ENCODE measurements at regions not wholly inside any gene's neighbourhood (a gene's known extent, or its start where the extent isn't known, plus 50 kb on each side); places are given as distances from the start of the nearest gene placed in this dataset.
A peak's percentile ranks its signal among the peaks of the same experiment; 100 is the strongest.
"Not testable (repeated sequence)": the region's sequence is repeated elsewhere in the genome, so short reads cannot be mapped to it uniquely, and the experiment has no call there.

DNA sequence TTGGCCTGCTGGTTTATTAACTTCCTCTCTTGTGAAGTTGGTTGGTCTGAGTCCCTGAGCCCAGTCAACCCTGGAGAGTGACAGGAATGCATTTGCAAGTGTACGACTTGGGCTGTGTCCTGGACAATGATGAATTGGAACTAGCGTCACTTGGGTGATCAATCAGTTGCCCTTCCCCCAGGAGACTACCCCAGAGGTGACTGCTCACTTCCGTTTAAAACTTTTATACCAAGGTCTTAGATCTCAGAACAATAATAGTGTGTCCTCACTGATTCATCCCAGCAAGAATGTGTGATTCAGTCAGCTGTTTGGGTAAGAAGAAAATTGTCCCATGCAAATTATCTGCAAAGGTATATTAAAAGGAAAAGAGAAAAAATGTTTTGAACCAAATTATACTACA, 102.9 kb upstream of the ARMC3 start:
- no peak for DNase-seq (ENCODE audit: low spot score)

GRCh38 chr10:22824520-22824919, 103.3 kb upstream of the ARMC3 start:
- no peak for DNase-seq (ENCODE audit: low spot score)

GRCh38 chr10:22823109-22823508, 104.7 kb upstream of the ARMC3 start:
- DNase-seq (ENCODE audit: low spot score): no peak

DNA sequence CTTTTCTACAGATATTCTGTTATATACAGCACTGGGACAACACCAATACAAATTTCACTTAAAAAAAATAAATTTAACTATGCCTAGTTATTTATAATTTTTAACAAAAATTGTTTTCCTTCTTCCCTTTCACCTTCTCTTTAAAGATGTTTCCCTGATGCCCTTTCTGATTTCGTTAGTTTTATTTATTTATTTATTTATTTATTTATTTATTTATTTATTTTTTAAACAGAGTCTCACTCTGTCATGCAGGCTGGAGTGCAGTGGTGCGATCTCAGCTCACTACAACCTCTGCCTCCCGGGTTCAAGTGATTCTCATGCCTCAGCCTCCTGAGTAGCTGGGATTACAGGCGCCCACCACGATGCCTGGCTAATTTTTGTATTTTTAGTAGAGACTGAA, 105.9 kb upstream of the ARMC3 start:
- DNase-seq (ENCODE audit: low spot score): not testable (repeated sequence)

DNA sequence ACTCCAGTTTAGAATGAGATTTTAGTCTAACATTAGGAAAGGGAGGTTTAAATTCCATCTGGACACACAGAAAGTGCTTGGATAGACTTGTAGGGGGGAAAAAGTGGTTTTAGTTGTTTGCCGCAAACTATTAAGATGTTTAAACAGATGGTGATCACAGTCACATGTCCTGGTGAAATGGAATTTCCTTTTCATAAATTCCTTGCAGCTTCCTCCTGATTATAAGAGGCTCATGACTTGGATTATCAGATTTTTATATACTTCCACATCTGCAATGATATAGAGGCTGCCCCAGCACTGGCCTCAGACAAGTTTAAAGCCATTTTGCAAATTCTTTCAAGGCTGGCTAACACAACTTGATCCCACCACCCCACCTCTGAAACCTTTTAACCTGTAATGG, 106.4 kb upstream of the ARMC3 start:
- no peak for DNase-seq (ENCODE audit: low spot score)

DNA sequence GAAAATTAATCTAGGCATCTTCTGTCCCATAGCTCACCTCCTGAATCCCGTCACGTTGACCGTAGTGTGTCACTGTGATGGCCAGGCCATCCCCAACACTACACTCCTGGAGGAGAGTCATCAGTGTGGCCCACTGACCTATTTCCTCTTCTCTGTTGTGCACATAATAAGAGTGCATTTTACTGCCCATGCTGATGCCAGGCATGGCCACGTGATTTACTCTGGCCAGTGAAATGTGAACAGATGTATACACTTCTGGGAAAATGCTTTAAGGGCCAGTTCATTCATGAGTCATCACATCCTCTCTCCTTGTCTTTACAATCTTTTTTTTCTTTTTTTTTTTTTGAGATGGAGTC, 101.9 kb upstream of the PIP4K2A start:
- no peak for DNase-seq (ENCODE audit: low spot score)

DNA sequence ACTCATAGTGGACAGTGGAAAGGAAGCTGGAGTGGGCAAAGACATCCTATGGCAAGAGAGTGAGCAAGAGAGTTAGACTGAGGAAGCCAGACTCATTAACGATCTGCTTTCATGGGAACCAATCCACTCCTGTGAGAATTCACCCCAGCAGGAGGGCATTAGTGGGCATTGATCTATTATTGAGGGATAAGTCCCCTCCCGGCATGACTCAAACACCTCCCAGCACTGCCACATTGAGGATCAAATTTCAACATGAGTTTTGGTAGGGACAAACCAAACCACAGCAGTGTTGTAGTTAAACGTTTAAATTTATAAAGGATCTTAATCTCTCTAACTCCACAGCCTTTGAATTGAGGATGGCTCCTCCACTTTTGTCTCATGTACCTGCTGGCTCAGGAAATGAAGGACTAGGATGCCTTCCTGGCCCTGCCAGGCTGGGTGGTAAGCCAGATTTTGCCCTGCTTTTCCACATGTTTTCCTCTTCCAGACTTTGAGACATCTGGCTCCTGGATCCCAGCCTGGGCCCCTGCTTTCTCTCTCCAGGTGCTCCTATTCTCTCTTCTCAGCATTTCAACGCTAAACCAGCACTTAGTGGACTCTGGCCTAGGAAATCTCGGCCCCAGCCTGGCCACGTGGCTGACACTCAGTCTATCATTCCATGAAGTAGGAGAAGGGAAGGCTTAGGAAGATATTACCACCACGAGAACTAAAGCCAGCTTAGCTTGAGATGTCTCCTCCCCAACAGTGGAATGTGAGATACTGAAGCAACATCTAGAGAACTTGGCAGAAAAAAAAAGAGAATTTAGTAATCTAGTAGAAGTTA, 96.5 kb upstream of the PIP4K2A start:
- DNase-seq (ENCODE audit: low spot score): no peak

- DNase-seq (ENCODE audit: low spot score): no peak
Measured at GRCh38 chr10:22807238-22807637, 92.9 kb upstream of the PIP4K2A start.

DNA sequence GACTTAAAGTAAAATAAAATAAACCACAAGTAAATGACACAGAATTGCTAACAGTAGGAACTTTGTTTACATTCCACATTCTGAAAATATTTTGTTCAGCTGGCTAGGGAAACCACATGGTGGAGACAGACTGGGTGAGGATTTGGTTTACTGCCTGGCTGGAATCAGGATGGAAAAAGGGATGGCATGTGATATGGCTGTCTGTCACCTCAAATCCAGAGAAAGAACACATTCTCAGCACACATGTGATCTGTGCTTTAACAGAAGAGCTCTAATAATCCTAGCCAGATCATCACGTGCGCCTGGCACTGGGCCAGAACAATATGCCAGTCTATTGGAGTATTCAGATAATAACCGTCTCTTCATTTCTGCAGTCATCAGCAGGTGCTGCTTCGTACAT, 90.9 kb upstream of the PIP4K2A start:
- no peak for DNase-seq (ENCODE audit: low spot score)

DNA sequence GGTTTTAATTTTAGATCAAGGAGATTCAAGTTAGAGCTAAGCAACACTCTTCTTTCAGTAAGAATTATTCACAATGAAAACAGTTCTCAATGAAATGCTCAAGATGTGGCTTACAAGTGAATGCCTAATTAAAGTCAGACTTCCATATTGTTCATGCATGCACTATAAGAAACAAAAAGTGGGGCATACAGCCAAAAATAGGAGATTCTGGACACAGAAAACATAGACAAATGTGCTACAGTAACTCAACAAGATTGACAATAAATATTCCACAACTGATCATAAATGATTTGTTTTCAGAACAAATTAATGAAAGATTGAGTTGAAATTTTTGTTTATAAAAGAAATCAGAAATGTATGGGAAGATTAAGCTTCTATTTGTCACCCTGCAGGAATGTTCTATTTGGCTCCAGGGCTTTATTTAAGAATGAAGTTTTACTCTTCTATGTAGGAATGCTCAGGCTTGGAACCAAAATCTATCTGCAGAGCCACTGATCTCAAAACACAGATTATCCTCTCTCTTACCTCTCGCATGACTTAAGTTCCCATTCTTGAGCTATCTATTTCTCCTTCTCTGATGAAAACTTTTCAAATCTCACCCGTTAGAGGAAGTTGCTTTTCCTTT, 89.0 kb upstream of the PIP4K2A start:
- DNase-seq (ENCODE audit: low spot score): no peak

- DNase-seq (ENCODE audit: low spot score): no peak
Measured at GRCh38 chr10:22801785-22802184, 87.4 kb upstream of the PIP4K2A start.

GRCh38 chr10:22797796-22798195, 83.4 kb upstream of the PIP4K2A start:
- DNase-seq (ENCODE audit: low spot score): not testable (repeated sequence)

GRCh38 chr10:22795546-22795945, 81.2 kb upstream of the PIP4K2A start:
- no peak for DNase-seq (ENCODE audit: low spot score)

DNA sequence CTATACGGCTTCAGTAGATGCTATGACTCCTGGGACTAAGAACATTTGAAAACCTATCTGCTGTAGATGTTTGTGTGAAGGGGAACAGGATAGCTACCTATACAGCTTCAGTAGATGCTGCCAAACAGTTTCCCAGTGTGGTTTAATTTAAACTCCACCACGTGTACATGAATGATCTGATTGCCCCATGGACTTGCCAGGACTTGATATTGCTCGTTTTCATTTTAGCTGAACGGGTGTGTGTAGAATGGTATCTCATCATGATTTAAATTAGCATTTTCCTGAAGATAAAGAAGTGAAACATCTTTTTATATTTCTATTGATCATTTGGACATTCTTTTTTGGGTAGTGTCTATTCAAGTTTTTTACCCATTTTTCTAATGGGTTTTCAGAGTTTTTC, 77.8 kb upstream of the PIP4K2A start:
- no peak for DNase-seq (ENCODE audit: low spot score)

GRCh38 chr10:22791665-22792064, 77.3 kb upstream of the PIP4K2A start:
- DNase-seq (ENCODE audit: low spot score): no peak

- no peak for DNase-seq (ENCODE audit: low spot score)
Measured at GRCh38 chr10:22784668-22785067, 70.3 kb upstream of the PIP4K2A start.

DNA sequence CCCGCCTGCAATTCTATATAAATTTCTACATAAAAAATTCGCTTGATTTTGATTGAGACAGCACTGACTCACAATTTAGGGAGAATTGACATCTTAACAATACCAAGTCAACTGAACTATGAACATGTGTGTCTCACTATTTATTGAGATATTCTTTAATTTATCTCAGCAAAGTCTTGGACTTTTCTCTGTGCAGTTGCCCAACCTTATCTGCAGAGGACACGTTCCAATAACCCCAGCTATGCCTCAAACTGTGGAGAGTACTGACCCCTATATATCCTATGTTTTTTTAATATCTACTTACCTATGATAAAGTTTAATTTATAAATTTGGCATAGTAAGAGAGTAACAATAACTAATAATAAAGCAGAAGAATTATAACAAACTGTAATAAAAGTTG, 69.4 kb upstream of the PIP4K2A start:
- DNase-seq (ENCODE audit: low spot score): no peak

DNA sequence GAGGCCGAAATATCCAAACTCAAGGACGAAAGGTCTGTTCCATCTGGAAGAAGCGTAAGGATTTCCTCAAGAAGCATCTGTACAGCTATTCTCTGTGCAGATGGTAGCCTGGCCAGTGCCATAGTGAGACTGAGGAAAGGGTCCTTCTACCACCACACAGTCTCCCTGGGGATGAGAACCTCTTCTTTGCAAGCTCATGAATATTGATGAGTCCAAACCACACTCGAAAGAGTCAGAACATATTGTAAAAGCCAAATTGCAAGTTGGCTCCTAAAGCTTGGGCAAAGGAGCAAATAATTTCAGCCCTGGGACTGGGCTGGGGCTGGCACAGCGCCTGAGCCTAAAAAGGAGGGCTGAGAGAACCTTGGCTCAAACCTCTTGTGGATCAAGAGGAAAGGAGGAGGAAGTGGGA, 66.1 kb upstream of the PIP4K2A start:
- peak; percentile 12 for DNase-seq (ENCODE audit: low spot score)

DNA sequence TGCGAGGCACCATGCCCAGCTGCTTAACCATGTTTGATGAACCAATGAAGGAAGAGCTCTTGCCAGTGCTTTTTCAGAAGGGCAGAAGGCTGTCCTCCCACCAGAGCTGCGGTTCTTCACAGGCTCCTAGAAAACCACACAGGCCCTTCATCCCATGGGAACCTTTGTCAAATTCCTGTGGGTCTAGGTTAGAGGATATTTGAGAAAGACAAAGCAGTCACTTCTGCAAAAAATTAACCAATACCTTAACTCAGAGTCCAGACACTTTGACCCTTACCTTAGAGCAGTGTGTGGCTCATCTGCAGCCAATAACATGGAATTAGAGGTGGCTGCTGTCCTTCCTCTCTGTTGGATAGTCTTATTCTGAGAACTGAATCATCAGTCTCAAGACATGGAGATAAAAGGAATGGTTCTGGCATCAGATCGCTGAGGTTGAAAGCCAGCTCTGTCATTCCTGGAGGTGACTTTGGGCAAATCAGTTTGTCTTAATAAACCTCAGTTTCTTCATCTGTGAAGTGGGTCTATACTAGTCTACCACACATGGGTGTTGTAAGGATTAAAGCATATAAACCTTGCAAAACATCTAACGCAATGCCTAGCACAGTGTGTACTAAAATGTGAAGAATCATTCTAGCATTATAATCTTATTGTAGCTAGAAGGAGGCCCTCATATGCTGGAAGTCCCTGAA, 65.1 kb upstream of the PIP4K2A start:
- DNase-seq (ENCODE audit: low spot score): no peak

GRCh38 chr10:22774102-22774501, 59.7 kb upstream of the PIP4K2A start:
- no peak for DNase-seq (ENCODE audit: low spot score)

- not testable (repeated sequence) for DNase-seq (ENCODE audit: low spot score)
Measured at GRCh38 chr10:22771631-22772030, 57.3 kb upstream of the PIP4K2A start.

- no peak for DNase-seq (ENCODE audit: low spot score)
Measured at GRCh38 chr10:22770270-22770669, 55.9 kb upstream of the PIP4K2A start.

GRCh38 chr10:22767859-22768258, 53.5 kb upstream of the PIP4K2A start:
- no peak for DNase-seq (ENCODE audit: low spot score)

Measured in cerebellar cortex (tissue), 1 donor.